Right atrium auricular region (tissue), 2 donors: ENCODE measurements at regions not wholly inside any gene's neighbourhood (a gene's known extent, or its start where the extent isn't known, plus 50 kb on each side); places are given as distances from the start of the nearest gene placed in this dataset.

Experiments
- DNase-seq: peaks from one replicate; pipeline ENCODE4 v3.0.0-alpha.2; 2019; ENCODE audit warnings: low spot score
- H3K27ac ChIP-seq, 2 donors: fragments of 200-600 bp; sonication (generic); 1 replicate in 1 of 2; 2 replicates in 1 of 2; pipeline ENCODE4 v1.5.1; 2016 to 2019
- H3K27me3 ChIP-seq, 2 donors: fragments of 200-600 bp; sonication (generic); one replicate each; pipeline versions ENCODE4 v1.5.1 to v1.6.0; 2017 to 2019
- H3K36me3 ChIP-seq: fragments of 200-600 bp; sonication (generic); one replicate; pipeline ENCODE4 v1.5.1; 2016
- H3K4me1 ChIP-seq, 2 donors: fragments of 200-600 bp; sonication (generic); one replicate each; pipeline versions ENCODE4 v1.5.1 to v1.6.0; 2017 to 2019
- H3K4me3 ChIP-seq, 2 donors: fragments of 200-600 bp; sonication (generic); 1 replicate in 1 of 2; 2 replicates in 1 of 2; pipeline ENCODE4 v1.5.1; 2017 to 2019; ENCODE audit warnings: mild to moderate bottlenecking in 1 of 2, moderate library complexity in 1 of 2
- H3K9me3 ChIP-seq, 2 donors: fragments of 200-600 bp; sonication (generic); one replicate each; pipeline ENCODE4 v1.5.1; 2019
- CTCF ChIP-seq, 2 donors: fragments of 200-600 bp; sonication (generic); IDR thresholded peaks; one replicate each; pipeline ENCODE4 v1.5.1; 2019; ENCODE audit warnings: antibody characterized with exemption in 2 of 2

GRCh38 chr10:133015816-133016462 lies 71.8 kb upstream of the ADGRA1 start:
- Histone ChIP-seq H3K9me3 (no peaks in the 10 kb centered on the region), H3K4me1 (no peaks in the 10 kb centered on the region), H3K27me3 (no peaks in the 10 kb centered on the region), H3K4me3 (no peak overlapping the region), H3K36me3 (no peaks in the 10 kb centered on the region), H3K27ac (no peak overlapping the region)
- DNase-seq: no peak
- no peak for TF ChIP-seq CTCF (IDR thresholded peaks at IDR 0.05)

GRCh38 chr10:133015321-133015720 lies 72.4 kb upstream of the ADGRA1 start:
- no peaks in the 10 kb centered on the region for H3K36me3 ChIP-seq
- no peaks in the 10 kb centered on the region for H3K4me1 ChIP-seq
- no peak for DNase-seq
- no peaks in the 10 kb centered on the region for H3K27me3 ChIP-seq
- H3K9me3 ChIP-seq: no peaks in the 10 kb centered on the region
- H3K4me3 ChIP-seq: no peak overlapping the region
- H3K27ac ChIP-seq: no peak overlapping the region
- no peak for TF ChIP-seq CTCF (IDR thresholded peaks at IDR 0.05)

GRCh38 chr10:133014416-133015210 lies 72.2 kb upstream of the CFAP46 start:
- H3K4me1 ChIP-seq: peaks cover 0 to 5% of the 10 kb centered on the region in 2 donors
- no peaks in the 10 kb centered on the region for H3K27me3 ChIP-seq
- H3K36me3 ChIP-seq: no peaks in the 10 kb centered on the region
- H3K4me3 ChIP-seq: no peak overlapping the region
- DNase-seq: no peak
- no peaks in the 10 kb centered on the region for H3K9me3 ChIP-seq
- no peak for TF ChIP-seq CTCF (IDR thresholded peaks at IDR 0.05)
- no peak overlapping the region for H3K27ac ChIP-seq

- Histone ChIP-seq H3K27me3 (no peaks in the 10 kb centered on the region), H3K36me3 (no peaks in the 10 kb centered on the region), H3K9me3 (no peaks in the 10 kb centered on the region), H3K27ac (no peak overlapping the region), H3K4me3 (no peak overlapping the region), H3K4me1 (peaks cover 0 to 13% of the 10 kb centered on the region in 2 donors)
- DNase-seq: no peak
- TF ChIP-seq CTCF (IDR thresholded peaks at IDR 0.05): no peak
These were observed 71.1 kb upstream of the CFAP46 start for GRCh38 chr10:133013463-133013862.

GRCh38 chr10:133012573-133013359 lies 70.4 kb upstream of the CFAP46 start:
- Histone ChIP-seq H3K27ac (no peak overlapping the region), H3K36me3 (no peaks in the 10 kb centered on the region)

More at GRCh38 chr10:133012573-133013359, 70.4 kb upstream of the CFAP46 start:
- H3K9me3 ChIP-seq: no peaks in the 10 kb centered on the region
- no peaks in the 10 kb centered on the region for H3K27me3 ChIP-seq
- no peak for DNase-seq
- TF ChIP-seq CTCF (IDR thresholded peaks at IDR 0.05): no peak
- H3K4me3 ChIP-seq: no peak overlapping the region
- peaks cover 0 to 13% of the 10 kb centered on the region in 2 donors for H3K4me1 ChIP-seq
